ENCODE measurements at regions not wholly inside any gene's neighbourhood (a gene's known extent, or its start where the extent isn't known, plus 50 kb on each side); places are given as distances from the start of the nearest gene placed in this dataset.
A peak's percentile ranks its signal among the peaks of the same experiment; 100 is the strongest.

GRCh38 chr5:82786748-82787147 lies 290.4 kb downstream of the TMEM167A start:
- intact Hi-C loops (cut with DNase I) = no loop called here
- ATAC-seq = no peak
- Histone ChIP-seq H3K27me3 (no peaks in the 10 kb centered on the region), H3K4me3 (no peak overlapping the region), H3K9me3 (no peaks in the 10 kb centered on the region), H3K36me3 (no peaks in the 10 kb centered on the region), H3K4me1 (no peaks in the 10 kb centered on the region), H3K27ac (no peak overlapping the region)
- WGBS, 4 donors = 92 to 96% (median 94%) methylated on average over 3 of the region's 3 CpGs
- no peak for DNase-seq
- TF ChIP-seq POLR2A (IDR thresholded peaks at IDR 0.05) = no peak
- no peak for TF ChIP-seq CTCF (IDR thresholded peaks at IDR 0.05)

DNA sequence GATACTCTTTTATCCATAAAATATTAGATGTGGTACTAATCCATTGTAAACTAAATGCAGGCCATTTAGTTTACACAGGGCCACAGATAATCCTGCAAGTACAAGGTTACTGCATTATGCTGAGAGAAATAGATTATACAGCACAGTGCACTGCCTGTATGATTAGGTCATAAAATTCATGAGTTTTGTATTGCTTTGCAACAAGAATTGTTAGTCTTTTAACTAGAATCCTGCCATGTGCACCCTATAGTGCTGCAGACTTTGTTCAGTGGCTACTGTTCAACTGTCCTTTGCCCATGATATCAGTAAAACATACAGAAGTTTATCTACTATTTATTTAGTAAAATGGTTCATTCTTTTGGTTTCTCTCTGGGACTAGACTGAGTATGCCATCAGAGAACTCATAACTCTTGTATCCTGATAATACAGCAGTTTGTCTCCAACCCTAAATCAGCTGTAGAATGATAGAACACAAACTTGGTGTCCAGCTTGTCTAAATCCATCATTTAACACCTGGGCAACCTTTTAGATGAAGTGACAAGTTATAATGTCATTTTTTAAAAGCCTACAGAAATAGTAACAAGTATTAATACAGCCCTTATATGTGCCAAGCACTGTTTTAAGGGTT lies 291.2 kb downstream of the TMEM167A start:
- intact Hi-C loops (cut with DNase I) = no loop called here
- DNase-seq = no peak
- ATAC-seq = peak in 1 of 4 donors; percentile 60
- no peaks in the 10 kb centered on the region for H3K27me3 ChIP-seq
- no peaks in the 10 kb centered on the region for H3K4me1 ChIP-seq
- H3K9me3 ChIP-seq = no peaks in the 10 kb centered on the region
- no peak overlapping the region for H3K4me3 ChIP-seq
- no peaks in the 10 kb centered on the region for H3K36me3 ChIP-seq
- no peak for TF ChIP-seq POLR2A (IDR thresholded peaks at IDR 0.05)
- TF ChIP-seq CTCF (IDR thresholded peaks at IDR 0.05) = no peak
- H3K27ac ChIP-seq = no peak overlapping the region

GRCh38 chr5:82785456-82785855 lies 291.7 kb downstream of the TMEM167A start:
- Histone ChIP-seq H3K36me3 (no peaks in the 10 kb centered on the region), H3K27ac (no peak overlapping the region), H3K27me3 (no peaks in the 10 kb centered on the region), H3K9me3 (no peaks in the 10 kb centered on the region), H3K4me1 (no peaks in the 10 kb centered on the region), H3K4me3 (no peak overlapping the region)
- DNase-seq (no peak), ATAC-seq (no peak)
- TF ChIP-seq CTCF (IDR thresholded peaks at IDR 0.05) (no peak), POLR2A (IDR thresholded peaks at IDR 0.05) (no peak)
- intact Hi-C loops (cut with DNase I) = no loop called here

- intact Hi-C loops (cut with DNase I) = no loop called here
- no peaks in the 10 kb centered on the region for H3K27me3 ChIP-seq
- TF ChIP-seq POLR2A (IDR thresholded peaks at IDR 0.05) (no peak), CTCF (IDR thresholded peaks at IDR 0.05) (no peak)
- no peaks in the 10 kb centered on the region for H3K36me3 ChIP-seq
- H3K4me3 ChIP-seq = no peak overlapping the region
- no peaks in the 10 kb centered on the region for H3K9me3 ChIP-seq
- no peak overlapping the region for H3K27ac ChIP-seq
- WGBS, 4 donors = 85 to 96% (median 94%) methylated on average over 1 of the region's 1 CpG
- ATAC-seq (no peak), DNase-seq (no peak)
- H3K4me1 ChIP-seq = no peaks in the 10 kb centered on the region
Measured at GRCh38 chr5:82784521-82784920, 292.7 kb downstream of the TMEM167A start.
